ENCODE measurements at regions not wholly inside any gene's neighbourhood (a gene's known extent, or its start where the extent isn't known, plus 50 kb on each side); places are given as distances from the start of the nearest gene placed in this dataset.

DNA sequence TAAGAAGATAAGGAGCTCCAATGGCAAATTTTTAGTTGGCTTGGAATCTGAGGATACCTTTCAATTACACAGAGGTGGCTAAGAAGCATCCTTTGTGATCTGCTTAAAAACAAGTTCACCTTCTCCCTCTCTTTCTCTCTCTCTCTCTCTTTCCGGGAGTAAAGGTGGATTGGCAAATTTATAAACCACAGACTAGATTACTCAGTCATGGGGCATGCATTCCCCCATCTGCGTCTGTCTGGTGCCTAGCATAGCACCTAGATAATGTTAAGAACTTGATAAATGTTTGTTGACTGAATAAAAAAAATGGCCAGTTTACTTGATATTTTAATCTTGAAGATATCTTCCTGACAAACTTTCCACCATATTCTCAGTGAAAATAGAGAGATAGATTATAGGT is 312.3 kb downstream of the CDC5L start:
- no peak for DNase-seq (ENCODE audit: low read depth)
- H3K4me3 ChIP-seq (ENCODE audit: low read depth, low read length): no peak overlapping the region
- TF ChIP-seq MYC (IDR thresholded peaks at IDR 0.05; ENCODE audit: low read depth, low read length): no peak
- TF ChIP-seq, protein P1, sequence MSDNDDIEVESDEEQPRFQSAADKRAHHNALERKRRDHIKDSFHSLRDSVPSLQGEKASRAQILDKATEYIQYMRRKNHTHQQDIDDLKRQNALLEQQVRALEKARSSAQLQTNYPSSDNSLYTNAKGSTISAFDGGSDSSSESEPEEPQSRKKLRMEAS (IDR thresholded peaks at IDR 0.05; ENCODE audit: low read depth, low read length): no peak

DNA sequence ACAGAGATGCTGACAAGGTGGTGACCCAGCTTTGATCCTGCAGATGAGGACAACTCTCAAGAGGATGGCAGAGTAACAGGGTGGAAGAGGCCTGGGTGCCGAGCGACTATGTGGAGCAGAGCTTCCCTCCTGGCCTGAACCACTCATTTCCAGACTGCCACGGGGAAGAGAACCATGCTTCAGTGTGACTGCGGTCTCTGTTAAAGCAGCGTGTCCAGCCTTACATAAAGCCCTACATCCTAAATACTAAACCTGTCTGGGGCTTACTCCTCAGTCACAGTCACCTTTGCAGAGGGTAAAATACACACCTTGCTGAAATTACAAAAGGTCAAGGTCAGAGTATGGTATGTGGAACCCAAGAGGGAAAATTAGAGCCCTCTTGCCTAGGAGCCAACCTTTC is 312.9 kb downstream of the CDC5L start:
- DNase-seq (ENCODE audit: low read depth): no peak
- TF ChIP-seq MYC (IDR thresholded peaks at IDR 0.05; ENCODE audit: low read depth, low read length): no peak
- H3K4me3 ChIP-seq (ENCODE audit: low read depth, low read length): no peak overlapping the region

DNA sequence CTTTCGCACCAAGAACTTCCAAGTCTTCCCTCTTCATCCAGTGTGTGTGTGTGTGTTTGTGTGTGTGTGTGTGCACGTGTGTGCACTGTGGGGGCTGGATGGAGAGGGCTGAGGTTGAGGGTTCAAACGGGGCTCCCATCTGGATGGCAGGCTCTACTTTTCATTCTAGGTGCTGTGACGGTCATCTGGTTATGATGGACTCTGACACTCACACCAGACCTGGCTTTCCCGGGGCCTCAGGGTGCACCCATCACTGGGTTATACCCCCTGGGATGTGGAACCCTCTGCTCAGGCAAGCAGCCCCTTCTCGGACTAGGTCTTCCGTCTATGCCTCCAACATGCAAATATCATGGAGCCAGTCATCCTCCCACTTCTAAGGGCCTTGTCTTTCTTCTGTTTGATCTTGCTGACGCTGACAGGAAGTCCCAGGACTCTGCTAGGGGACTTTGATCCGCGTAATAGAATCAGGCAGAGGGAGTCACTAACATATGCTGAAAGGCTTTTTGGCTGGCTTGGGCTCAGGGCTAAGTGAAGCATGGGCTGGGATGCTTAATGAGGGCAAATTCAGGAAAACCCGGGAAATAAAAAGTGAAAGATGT is 313.6 kb downstream of the CDC5L start:
- no peak overlapping the region for H3K4me3 ChIP-seq (ENCODE audit: low read depth, low read length)
- DNase-seq (ENCODE audit: low read depth): no peak
- TF ChIP-seq, protein P1 (IDR thresholded peaks at IDR 0.05; ENCODE audit: low read depth, low read length): no peak
- TF ChIP-seq, protein P2, sequence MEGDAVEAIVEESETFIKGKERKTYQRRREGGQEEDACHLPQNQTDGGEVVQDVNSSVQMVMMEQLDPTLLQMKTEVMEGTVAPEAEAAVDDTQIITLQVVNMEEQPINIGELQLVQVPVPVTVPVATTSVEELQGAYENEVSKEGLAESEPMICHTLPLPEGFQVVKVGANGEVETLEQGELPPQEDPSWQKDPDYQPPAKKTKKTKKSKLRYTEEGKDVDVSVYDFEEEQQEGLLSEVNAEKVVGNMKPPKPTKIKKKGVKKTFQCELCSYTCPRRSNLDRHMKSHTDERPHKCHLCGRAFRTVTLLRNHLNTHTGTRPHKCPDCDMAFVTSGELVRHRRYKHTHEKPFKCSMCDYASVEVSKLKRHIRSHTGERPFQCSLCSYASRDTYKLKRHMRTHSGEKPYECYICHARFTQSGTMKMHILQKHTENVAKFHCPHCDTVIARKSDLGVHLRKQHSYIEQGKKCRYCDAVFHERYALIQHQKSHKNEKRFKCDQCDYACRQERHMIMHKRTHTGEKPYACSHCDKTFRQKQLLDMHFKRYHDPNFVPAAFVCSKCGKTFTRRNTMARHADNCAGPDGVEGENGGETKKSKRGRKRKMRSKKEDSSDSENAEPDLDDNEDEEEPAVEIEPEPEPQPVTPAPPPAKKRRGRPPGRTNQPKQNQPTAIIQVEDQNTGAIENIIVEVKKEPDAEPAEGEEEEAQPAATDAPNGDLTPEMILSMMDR (IDR thresholded peaks at IDR 0.05; ENCODE audit: low read depth, low read length): no peak
- no peak for TF ChIP-seq POLR2A (IDR thresholded peaks at IDR 0.05; ENCODE audit: extremely low read depth, insufficient read length)
- TF ChIP-seq MYC (IDR thresholded peaks at IDR 0.05; ENCODE audit: low read depth, low read length): no peak

DNA sequence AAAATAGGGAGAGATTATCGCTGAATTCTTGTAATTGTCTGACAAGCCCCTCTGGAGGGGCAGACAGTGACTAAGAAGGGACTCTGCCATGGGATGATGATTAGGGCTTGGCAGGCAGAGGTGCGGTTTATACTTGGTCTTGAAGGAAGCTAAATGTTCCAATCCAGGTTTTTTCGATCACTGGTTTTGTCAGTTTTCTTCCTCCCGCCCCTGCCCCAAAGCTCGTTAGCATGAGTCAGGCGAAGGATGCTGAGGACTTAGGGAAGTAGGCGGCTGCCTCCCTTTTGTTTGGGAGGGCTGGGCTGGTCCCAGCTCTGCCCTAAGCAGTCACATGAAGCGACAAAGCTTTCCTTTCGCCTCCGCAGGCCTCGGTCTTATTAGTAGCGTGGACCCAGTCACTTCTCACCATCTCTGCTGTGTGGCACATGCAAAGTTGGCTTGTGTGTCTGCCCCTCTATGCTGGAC is 314.2 kb downstream of the CDC5L start:
- no peak overlapping the region for H3K4me3 ChIP-seq (ENCODE audit: low read depth, low read length)
- TF ChIP-seq POLR2A (IDR thresholded peaks at IDR 0.05; ENCODE audit: extremely low read depth, insufficient read length): no peak
- no peak for TF ChIP-seq MYC (IDR thresholded peaks at IDR 0.05; ENCODE audit: low read depth, low read length)
- TF ChIP-seq, protein P2 (IDR thresholded peaks at IDR 0.05; ENCODE audit: low read depth, low read length): no peak
- TF ChIP-seq, protein P1 (IDR thresholded peaks at IDR 0.05; ENCODE audit: low read depth, low read length): no peak
- no peak for DNase-seq (ENCODE audit: low read depth)

DNA sequence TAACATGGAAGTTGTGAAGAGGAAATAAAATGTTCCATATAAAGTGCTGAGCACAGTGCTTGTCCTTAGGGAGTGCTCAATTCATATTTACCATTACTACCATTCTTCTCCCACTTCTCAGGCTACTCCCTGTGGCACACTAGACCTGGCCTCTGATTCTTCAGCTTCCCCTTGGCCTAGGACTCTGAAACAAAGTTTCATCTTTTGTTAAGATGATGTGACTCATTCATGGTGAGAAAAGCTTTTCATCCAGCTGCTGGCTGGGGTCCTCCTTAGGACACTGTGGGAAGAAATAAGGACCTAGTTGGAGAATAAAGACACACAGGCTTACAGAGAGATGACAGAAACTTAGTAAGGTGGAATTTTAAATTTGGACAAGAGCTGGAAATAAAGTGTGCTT is 314.8 kb downstream of the CDC5L start:
- TF ChIP-seq, protein P2 (IDR thresholded peaks at IDR 0.05; ENCODE audit: low read depth, low read length): no peak
- TF ChIP-seq POLR2A (IDR thresholded peaks at IDR 0.05; ENCODE audit: extremely low read depth, insufficient read length): no peak
- no peak for TF ChIP-seq MYC (IDR thresholded peaks at IDR 0.05; ENCODE audit: low read depth, low read length)
- TF ChIP-seq, protein P1 (IDR thresholded peaks at IDR 0.05; ENCODE audit: low read depth, low read length): no peak
- DNase-seq (ENCODE audit: low read depth): no peak
- no peak overlapping the region for H3K4me3 ChIP-seq (ENCODE audit: low read depth, low read length)

DNA sequence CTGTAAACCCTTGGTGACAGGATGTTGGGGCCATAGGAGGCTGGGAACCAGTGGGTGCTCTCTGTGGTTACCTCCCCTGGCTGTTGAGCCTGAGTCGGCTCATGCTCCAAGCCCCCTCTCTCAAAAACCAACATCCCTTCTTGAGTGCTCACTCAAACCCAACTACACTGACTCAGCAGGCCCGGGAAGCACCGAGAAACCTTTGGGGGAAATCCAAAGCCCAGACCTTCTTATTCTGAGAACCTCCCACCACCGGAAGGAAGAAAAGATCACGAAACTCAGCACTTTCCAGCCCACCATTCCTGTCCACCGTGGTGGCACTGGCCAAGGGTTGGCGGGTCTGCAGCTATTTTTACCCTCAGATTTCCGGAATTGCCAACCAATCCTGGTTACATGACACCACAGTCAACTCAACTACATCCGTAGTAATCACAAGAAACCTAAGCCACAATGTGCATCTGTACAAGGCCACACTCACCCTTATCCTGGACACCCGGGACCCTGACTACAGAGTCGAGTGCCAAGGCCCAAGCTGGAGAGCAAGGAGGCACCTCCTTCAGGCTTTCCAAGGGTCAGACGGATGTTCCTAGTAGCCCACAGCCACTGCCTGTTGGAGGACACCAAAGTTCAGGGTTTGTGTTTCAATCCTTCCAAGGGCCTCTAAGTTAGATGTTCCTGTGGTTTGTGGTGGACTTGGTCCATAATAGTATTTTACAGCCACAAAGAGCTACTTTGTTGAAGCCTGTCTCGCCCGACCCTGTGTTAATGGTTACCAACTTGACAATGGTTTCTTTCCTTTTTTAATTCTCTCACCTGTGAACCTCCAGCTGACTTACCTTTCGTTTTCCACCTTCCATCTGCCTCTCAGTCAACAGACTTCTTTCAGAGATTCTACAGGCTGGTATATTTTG is 317.0 kb downstream of the CDC5L start:
- H3K4me3 ChIP-seq (ENCODE audit: low read depth, low read length): no peak overlapping the region
- TF ChIP-seq, protein P1 (IDR thresholded peaks at IDR 0.05; ENCODE audit: low read depth, low read length): no peak
- no peak for DNase-seq (ENCODE audit: low read depth)

DNA sequence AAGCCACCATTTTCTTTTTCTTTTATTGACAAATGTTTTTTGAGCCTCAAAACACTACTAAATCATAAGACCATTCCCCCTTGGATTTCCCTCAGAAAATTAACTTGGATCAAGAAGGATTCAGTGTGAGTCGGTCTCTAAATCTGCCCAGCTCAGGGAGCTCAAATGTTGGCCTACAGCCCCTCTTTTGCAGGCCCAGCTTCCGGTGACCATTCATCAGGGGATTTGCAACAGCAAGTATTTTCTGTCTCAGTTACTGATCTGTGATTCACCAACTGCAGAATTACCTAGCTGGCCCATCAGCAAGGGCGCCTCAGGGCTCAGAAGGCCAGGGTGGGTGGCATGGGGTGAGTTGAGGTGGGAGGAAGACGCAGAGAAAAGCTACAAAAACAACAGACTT is 318.1 kb downstream of the CDC5L start:
- no peak for TF ChIP-seq MYC (IDR thresholded peaks at IDR 0.05; ENCODE audit: low read depth, low read length)
- DNase-seq (ENCODE audit: low read depth): no peak
- no peak overlapping the region for H3K4me3 ChIP-seq (ENCODE audit: low read depth, low read length)
